ENCODE measurements at regions not wholly inside any gene's neighbourhood (a gene's known extent, or its start where the extent isn't known, plus 50 kb on each side); places are given as distances from the start of the nearest gene placed in this dataset.

- H3K36me3 ChIP-seq (ENCODE audit: insufficient read depth, low read length), result no peaks in the 10 kb centered on the region
- CTCF ChIA-PET (ENCODE audit: unreplicated experiment), result no interaction called here
- H3K9me3 ChIP-seq (ENCODE audit: low read length), result no peaks in the 10 kb centered on the region
- no peaks in the 10 kb centered on the region for H3K4me1 ChIP-seq (ENCODE audit: insufficient read depth, low read length, poor library complexity, severe bottlenecking)
- no TSS peak for BruUV-seq (replicated peaks)
- H3K4me2 ChIP-seq (ENCODE audit: low read length), result no peak overlapping the region
- POLR2A ChIA-PET, result no interaction called here
- intact Hi-C loops (cut with micrococcal nuclease; ENCODE audit: unreplicated experiment), result no loop called here
- H3K9me2 ChIP-seq (ENCODE audit: insufficient read depth, low read length), result no peaks in the 10 kb centered on the region
- no peaks in the 10 kb centered on the region for H4K20me1 ChIP-seq (ENCODE audit: insufficient read depth, low read length)
- no peak overlapping the region for H3K4me3 ChIP-seq (ENCODE audit: low read depth, low read length, poor library complexity, severe bottlenecking)
- no peak overlapping the region for H3K27ac ChIP-seq (ENCODE audit: low read depth, low read length, poor library complexity, severe bottlenecking)
- TF ChIP-seq EZH2phosphoT487 (IDR thresholded peaks at IDR 0.05; ENCODE audit: borderline replicate concordance, low read depth, low read length) (no peak), CTCF (conservative IDR thresholded peaks at IDR 0.05; ENCODE audit: low read length) (no peak)
- DNase-seq (ENCODE audit: low spot score), result no peak
- no peak overlapping the region for H2AFZ ChIP-seq (ENCODE audit: low read length)
- no peaks in the 10 kb centered on the region for H3K79me2 ChIP-seq (ENCODE audit: insufficient read depth, low read depth, low read length)
These were observed 86.8 kb upstream of the NOL4 start for GRCh38 chr18:34311468-34311867.

GRCh38 chr18:34314847-34315246 lies 90.1 kb upstream of the NOL4 start:
- intact Hi-C loops (cut with micrococcal nuclease; ENCODE audit: unreplicated experiment), result no loop called here
- no peak overlapping the region for H3K4me3 ChIP-seq (ENCODE audit: low read depth, low read length, poor library complexity, severe bottlenecking)
- H3K79me2 ChIP-seq (ENCODE audit: insufficient read depth, low read depth, low read length), result no peaks in the 10 kb centered on the region
- H2AFZ ChIP-seq (ENCODE audit: low read length), result no peak overlapping the region
- no peak overlapping the region for H3K4me2 ChIP-seq (ENCODE audit: low read length)
- no peaks in the 10 kb centered on the region for H3K9me2 ChIP-seq (ENCODE audit: insufficient read depth, low read length)
- BruUV-seq (replicated peaks), result no TSS peak
- TF ChIP-seq EZH2phosphoT487 (IDR thresholded peaks at IDR 0.05; ENCODE audit: borderline replicate concordance, low read depth, low read length), result no peak
- TF ChIP-seq CTCF (conservative IDR thresholded peaks at IDR 0.05; ENCODE audit: low read length), result no peak
- no peaks in the 10 kb centered on the region for H3K36me3 ChIP-seq (ENCODE audit: insufficient read depth, low read length)
- H3K4me1 ChIP-seq (ENCODE audit: insufficient read depth, low read length, poor library complexity, severe bottlenecking), result no peaks in the 10 kb centered on the region
- DNase-seq (ENCODE audit: low spot score), result no peak
- CTCF ChIA-PET (ENCODE audit: unreplicated experiment), result no interaction called here
- H4K20me1 ChIP-seq (ENCODE audit: insufficient read depth, low read length), result no peaks in the 10 kb centered on the region
- POLR2A ChIA-PET, result no interaction called here
- no peaks in the 10 kb centered on the region for H3K9me3 ChIP-seq (ENCODE audit: low read length)
- no peak overlapping the region for H3K27ac ChIP-seq (ENCODE audit: low read depth, low read length, poor library complexity, severe bottlenecking)

GRCh38 chr18:34315591-34316352 lies 91.1 kb upstream of the NOL4 start:
- no peaks in the 10 kb centered on the region for H3K9me3 ChIP-seq (ENCODE audit: low read length)
- H3K9me2 ChIP-seq (ENCODE audit: insufficient read depth, low read length), result no peaks in the 10 kb centered on the region
- no peak overlapping the region for H2AFZ ChIP-seq (ENCODE audit: low read length)
- BruUV-seq (replicated peaks), result no TSS peak
- TF ChIP-seq EZH2phosphoT487 (IDR thresholded peaks at IDR 0.05; ENCODE audit: borderline replicate concordance, low read depth, low read length) (no peak), CTCF (conservative IDR thresholded peaks at IDR 0.05; ENCODE audit: low read length) (no peak)
- no peak for DNase-seq (ENCODE audit: low spot score)
- H4K20me1 ChIP-seq (ENCODE audit: insufficient read depth, low read length), result no peaks in the 10 kb centered on the region
- intact Hi-C loops (cut with micrococcal nuclease; ENCODE audit: unreplicated experiment), result no loop called here
- CTCF ChIA-PET (ENCODE audit: unreplicated experiment), result no interaction called here
- no peak overlapping the region for H3K4me3 ChIP-seq (ENCODE audit: low read depth, low read length, poor library complexity, severe bottlenecking)
- no peaks in the 10 kb centered on the region for H3K79me2 ChIP-seq (ENCODE audit: insufficient read depth, low read depth, low read length)
- no peak overlapping the region for H3K4me2 ChIP-seq (ENCODE audit: low read length)
- H3K4me1 ChIP-seq (ENCODE audit: insufficient read depth, low read length, poor library complexity, severe bottlenecking), result no peaks in the 10 kb centered on the region
- H3K27ac ChIP-seq (ENCODE audit: low read depth, low read length, poor library complexity, severe bottlenecking), result no peak overlapping the region
- POLR2A ChIA-PET, result no interaction called here
- H3K36me3 ChIP-seq (ENCODE audit: insufficient read depth, low read length), result no peaks in the 10 kb centered on the region
